WTC11 (cell line): ENCODE measurements at regions not wholly inside any gene's neighbourhood (a gene's known extent, or its start where the extent isn't known, plus 50 kb on each side); places are given as distances from the start of the nearest gene placed in this dataset.

Source experiments
- ATAC-seq: fragments of 200-7000 bp; cut with Tn5 transposase; 2 replicates; pipeline ENCODE4 v1.10.0; 2021; ENCODE audit warnings: mild to moderate bottlenecking, moderate library complexity
- CTCF ChIA-PET: fragments of 300-600 bp; sonication (Branson Sonifier 250); formaldehyde crosslinking; loops from one replicate; lab custom pipeline; 2021; ENCODE audit warnings: antibody characterized with exemption; lab: Charles Lee
- POLR2A ChIA-PET: fragments of 350-600 bp; sonication (Branson Sonifier 250); formaldehyde crosslinking; loops from one replicate; lab custom pipeline; 2021; ENCODE audit warnings: antibody characterized with exemption; lab: Charles Lee
- DNase-seq: peaks from one replicate; pipeline ENCODE4 v3.0.0; 2021; ENCODE audit warnings: low spot score
- H3K27ac Mint-ChIP-seq: 2 replicates; pipeline ENCODE4 v1.8.0; 2021; ENCODE audit warnings: mixed read lengths
- H3K27me3 Mint-ChIP-seq: 2 replicates; pipeline ENCODE4 v1.8.0; 2021; ENCODE audit warnings: low read depth, mild to moderate bottlenecking, moderate library complexity, mixed read lengths
- H3K36me3 Mint-ChIP-seq: 2 replicates; pipeline ENCODE4 v1.8.0; 2021; ENCODE audit warnings: mixed read lengths
- H3K4me1 Mint-ChIP-seq: 2 replicates; pipeline ENCODE4 v1.8.0; 2022; ENCODE audit warnings: mixed read lengths
- H3K4me3 Mint-ChIP-seq: 2 replicates; pipeline ENCODE4 v1.8.0; 2021; ENCODE audit warnings: mild to moderate bottlenecking, moderate library complexity, mixed read lengths
- H3K9me3 Mint-ChIP-seq: 2 replicates; pipeline ENCODE4 v1.8.0; 2021; ENCODE audit warnings: mixed read lengths
- CBFB ChIP-seq: sonication (generic); formaldehyde crosslinking; IDR thresholded peaks from 2 replicates; pipeline ENCODE4 v1.8.1; 2022; ENCODE audit warnings: mild to moderate bottlenecking, low read depth, missing genetic modification reagents
- CREB1 ChIP-seq: sonication (generic); formaldehyde crosslinking; IDR thresholded peaks from 2 replicates; pipeline ENCODE4 v1.8.0; 2023; ENCODE audit warnings: mild to moderate bottlenecking, missing genetic modification reagents
- CTCF ChIP-seq: fragments of 200-600 bp; IDR thresholded peaks from 2 replicates; pipeline ENCODE4 v1.8.0; 2022; ENCODE audit warnings: antibody characterized with exemption
- ETV6 ChIP-seq: sonication (generic); formaldehyde crosslinking; IDR thresholded peaks from 2 replicates; pipeline ENCODE4 v1.8.1; 2022; ENCODE audit warnings: mild to moderate bottlenecking, missing genetic modification reagents
- GTF2I ChIP-seq: fragments of 250-450 bp; sonication (Bioruptor Pico); conservative IDR thresholded peaks from 2 replicates; pipeline ENCODE4 v1.4.0; 2021; ENCODE audit warnings: mild to moderate bottlenecking
- IRF2 ChIP-seq: sonication (generic); formaldehyde crosslinking; IDR thresholded peaks from 2 replicates; pipeline ENCODE4 v1.8.0; 2022; ENCODE audit warnings: low read depth, missing genetic modification reagents, borderline replicate concordance
- KAT7 ChIP-seq: sonication (generic); formaldehyde crosslinking; IDR thresholded peaks from 2 replicates; pipeline ENCODE4 v1.8.1; 2023; ENCODE audit warnings: missing genetic modification reagents, mild to moderate bottlenecking, borderline replicate concordance
- TEAD4 ChIP-seq: sonication (generic); formaldehyde crosslinking; IDR thresholded peaks from 2 replicates; pipeline ENCODE4 v1.8.0; 2022; ENCODE audit warnings: mild to moderate bottlenecking, missing genetic modification reagents
- ZNF138 ChIP-seq: sonication (generic); formaldehyde crosslinking; conservative IDR thresholded peaks from 2 replicates; pipeline ENCODE4 v1.8.1; 2022; ENCODE audit warnings: mild to moderate bottlenecking, moderate library complexity, missing genetic modification reagents
- TF ChIP-seq, protein P1 (sequence below): sonication (generic); formaldehyde crosslinking; IDR thresholded peaks from 2 replicates; pipeline ENCODE4 v1.8.1; 2023; ENCODE audit warnings: mild to moderate bottlenecking, moderate library complexity, missing genetic modification reagents
- TF ChIP-seq, protein P2 (sequence below): fragments of 250-450 bp; sonication (Bioruptor Pico); conservative IDR thresholded peaks from 2 replicates; pipeline ENCODE4 v1.9.0; 2021; ENCODE audit warnings: mild to moderate bottlenecking
- TF ChIP-seq, protein P3 (sequence below): sonication (generic); formaldehyde crosslinking; IDR thresholded peaks from 2 replicates; pipeline ENCODE4 v1.8.0; 2022; ENCODE audit warnings: mild to moderate bottlenecking, missing genetic modification reagents
- TF ChIP-seq, protein P4 (sequence below): sonication (generic); formaldehyde crosslinking; IDR thresholded peaks from 2 replicates; pipeline ENCODE4 v1.8.1; 2023; ENCODE audit warnings: mild to moderate bottlenecking, missing genetic modification reagents, moderate library complexity
- TF ChIP-seq, protein P5 (sequence below): sonication (generic); formaldehyde crosslinking; IDR thresholded peaks from 2 replicates; pipeline ENCODE4 v1.8.0; 2022; ENCODE audit warnings: mild to moderate bottlenecking, missing genetic modification reagents
- TF ChIP-seq, protein P6 (sequence below): fragments of 250-450 bp; sonication (Bioruptor Pico); IDR thresholded peaks from 2 replicates; pipeline ENCODE4 v1.9.0; 2021; ENCODE audit warnings: moderate library complexity, mild to moderate bottlenecking, inconsistent platforms, borderline replicate concordance
- TF ChIP-seq, protein P7 (sequence below): fragments of 250-450 bp; sonication (Bioruptor Pico); IDR thresholded peaks from 2 replicates; pipeline ENCODE4 v2.1.2; 2022; ENCODE audit warnings: mild to moderate bottlenecking, moderate library complexity

- TF ChIP-seq, protein P1, sequence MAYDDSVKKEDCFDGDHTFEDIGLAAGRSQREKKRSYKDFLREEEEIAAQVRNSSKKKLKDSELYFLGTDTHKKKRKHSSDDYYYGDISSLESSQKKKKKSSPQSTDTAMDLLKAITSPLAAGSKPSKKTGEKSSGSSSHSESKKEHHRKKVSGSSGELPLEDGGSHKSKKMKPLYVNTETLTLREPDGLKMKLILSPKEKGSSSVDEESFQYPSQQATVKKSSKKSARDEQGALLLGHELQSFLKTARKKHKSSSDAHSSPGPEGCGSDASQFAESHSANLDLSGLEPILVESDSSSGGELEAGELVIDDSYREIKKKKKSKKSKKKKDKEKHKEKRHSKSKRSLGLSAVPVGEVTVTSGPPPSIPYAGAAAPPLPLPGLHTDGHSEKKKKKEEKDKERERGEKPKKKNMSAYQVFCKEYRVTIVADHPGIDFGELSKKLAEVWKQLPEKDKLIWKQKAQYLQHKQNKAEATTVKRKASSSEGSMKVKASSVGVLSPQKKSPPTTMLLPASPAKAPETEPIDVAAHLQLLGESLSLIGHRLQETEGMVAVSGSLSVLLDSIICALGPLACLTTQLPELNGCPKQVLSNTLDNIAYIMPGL (CRISPR knock-in tag) = no peak
- TF ChIP-seq TEAD4 (CRISPR knock-in tag) (no peak), IRF2 (CRISPR knock-in tag) (no peak), GTF2I (CRISPR knock-in tag) (no peak), CBFB (CRISPR knock-in tag) (no peak), KAT7 (CRISPR knock-in tag) (no peak), ZNF138 (CRISPR knock-in tag) (no peak), CTCF (no peak), ETV6 (CRISPR knock-in tag) (no peak)
- TF ChIP-seq, protein P2, sequence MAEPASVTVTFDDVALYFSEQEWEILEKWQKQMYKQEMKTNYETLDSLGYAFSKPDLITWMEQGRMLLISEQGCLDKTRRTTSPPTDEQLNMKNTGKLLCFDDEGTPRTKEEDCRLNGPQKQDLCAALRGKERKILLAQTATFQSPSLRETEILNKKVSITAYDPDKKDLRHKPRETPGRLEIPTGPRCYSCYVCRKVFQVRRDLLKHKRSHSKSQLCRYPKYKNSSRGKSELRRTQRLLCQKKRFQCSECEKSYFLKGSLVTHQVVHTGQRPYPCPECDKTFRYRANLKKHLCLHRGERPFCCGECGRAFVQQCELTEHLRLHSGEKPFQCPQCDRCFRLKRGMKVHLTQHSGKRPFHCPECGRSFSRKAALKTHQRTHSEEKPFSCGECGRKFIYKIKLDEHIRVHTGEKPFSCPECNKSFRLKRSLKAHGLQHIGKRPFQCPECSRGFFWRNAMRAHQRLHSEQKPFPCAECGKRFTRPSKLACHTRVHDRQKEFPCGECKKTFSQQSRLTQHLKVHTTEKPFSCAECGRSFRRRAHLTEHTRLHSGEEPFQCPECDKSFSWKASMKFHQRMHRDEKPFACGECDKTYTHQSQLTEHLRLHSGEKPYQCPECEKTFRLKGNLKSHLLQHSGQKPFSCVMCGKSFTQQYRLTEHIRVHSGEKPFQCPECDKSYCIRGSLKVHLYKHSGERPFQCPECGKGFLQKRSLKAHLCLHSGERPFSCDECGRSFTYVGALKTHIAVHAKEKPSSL (CRISPR knock-in tag) = no peak
- TF ChIP-seq, protein P3, sequence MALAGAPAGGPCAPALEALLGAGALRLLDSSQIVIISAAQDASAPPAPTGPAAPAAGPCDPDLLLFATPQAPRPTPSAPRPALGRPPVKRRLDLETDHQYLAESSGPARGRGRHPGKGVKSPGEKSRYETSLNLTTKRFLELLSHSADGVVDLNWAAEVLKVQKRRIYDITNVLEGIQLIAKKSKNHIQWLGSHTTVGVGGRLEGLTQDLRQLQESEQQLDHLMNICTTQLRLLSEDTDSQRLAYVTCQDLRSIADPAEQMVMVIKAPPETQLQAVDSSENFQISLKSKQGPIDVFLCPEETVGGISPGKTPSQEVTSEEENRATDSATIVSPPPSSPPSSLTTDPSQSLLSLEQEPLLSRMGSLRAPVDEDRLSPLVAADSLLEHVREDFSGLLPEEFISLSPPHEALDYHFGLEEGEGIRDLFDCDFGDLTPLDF (CRISPR knock-in tag) = no peak
- TF ChIP-seq, protein P4, sequence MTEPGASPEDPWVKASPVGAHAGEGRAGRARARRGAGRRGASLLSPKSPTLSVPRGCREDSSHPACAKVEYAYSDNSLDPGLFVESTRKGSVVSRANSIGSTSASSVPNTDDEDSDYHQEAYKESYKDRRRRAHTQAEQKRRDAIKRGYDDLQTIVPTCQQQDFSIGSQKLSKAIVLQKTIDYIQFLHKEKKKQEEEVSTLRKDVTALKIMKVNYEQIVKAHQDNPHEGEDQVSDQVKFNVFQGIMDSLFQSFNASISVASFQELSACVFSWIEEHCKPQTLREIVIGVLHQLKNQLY (CRISPR knock-in tag) = no peak
- TF ChIP-seq, protein P5, sequence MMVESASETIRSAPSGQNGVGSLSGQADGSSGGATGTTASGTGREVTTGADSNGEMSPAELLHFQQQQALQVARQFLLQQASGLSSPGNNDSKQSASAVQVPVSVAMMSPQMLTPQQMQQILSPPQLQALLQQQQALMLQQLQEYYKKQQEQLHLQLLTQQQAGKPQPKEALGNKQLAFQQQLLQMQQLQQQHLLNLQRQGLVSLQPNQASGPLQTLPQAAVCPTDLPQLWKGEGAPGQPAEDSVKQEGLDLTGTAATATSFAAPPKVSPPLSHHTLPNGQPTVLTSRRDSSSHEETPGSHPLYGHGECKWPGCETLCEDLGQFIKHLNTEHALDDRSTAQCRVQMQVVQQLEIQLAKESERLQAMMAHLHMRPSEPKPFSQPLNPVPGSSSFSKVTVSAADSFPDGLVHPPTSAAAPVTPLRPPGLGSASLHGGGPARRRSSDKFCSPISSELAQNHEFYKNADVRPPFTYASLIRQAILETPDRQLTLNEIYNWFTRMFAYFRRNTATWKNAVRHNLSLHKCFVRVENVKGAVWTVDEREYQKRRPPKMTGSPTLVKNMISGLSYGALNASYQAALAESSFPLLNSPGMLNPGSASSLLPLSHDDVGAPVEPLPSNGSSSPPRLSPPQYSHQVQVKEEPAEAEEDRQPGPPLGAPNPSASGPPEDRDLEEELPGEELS (CRISPR knock-in tag) = no peak
- TF ChIP-seq, protein P6, sequence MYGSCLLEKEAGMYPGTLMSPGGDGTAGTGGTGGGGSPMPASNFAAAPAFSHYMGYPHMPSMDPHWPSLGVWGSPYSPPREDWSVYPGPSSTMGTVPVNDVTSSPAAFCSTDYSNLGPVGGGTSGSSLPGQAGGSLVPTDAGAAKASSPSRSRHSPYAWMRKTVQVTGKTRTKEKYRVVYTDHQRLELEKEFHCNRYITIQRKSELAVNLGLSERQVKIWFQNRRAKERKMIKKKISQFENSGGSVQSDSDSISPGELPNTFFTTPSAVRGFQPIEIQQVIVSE (CRISPR knock-in tag) = no peak
These were observed 149.1 kb upstream of the SPACA7 start (continued) for GRCh38 chr13:112227031-112227430.

GRCh38 chr13:112229445-112229844 is 146.7 kb upstream of the SPACA7 start:
- Mint-ChIP-seq H3K4me1 (peaks cover 3% of the 10 kb centered on the region; the same call in 1 of the 2 replicates), H3K4me3 (no peak overlapping the region), H3K27me3 (peaks cover 7% of the 10 kb centered on the region), H3K36me3 (no peaks in the 10 kb centered on the region), H3K27ac (no peak overlapping the region), H3K9me3 (no peaks in the 10 kb centered on the region)
- DNase-seq (no peak), ATAC-seq (no peak)
- ChIA-PET CTCF (interaction anchor here (1.2 to 1.3 kb wide), 3 partner anchors 14 to 214 kb away, joined by 3 to 4 read pairs (median 3); no protein-coding TSS in a partner anchor), POLR2A (interaction anchor here (0.6 kb wide), 1 partner anchor 14 kb away, joined by 3 read pairs; no protein-coding TSS in a partner anchor)
- TF ChIP-seq, protein P7, sequence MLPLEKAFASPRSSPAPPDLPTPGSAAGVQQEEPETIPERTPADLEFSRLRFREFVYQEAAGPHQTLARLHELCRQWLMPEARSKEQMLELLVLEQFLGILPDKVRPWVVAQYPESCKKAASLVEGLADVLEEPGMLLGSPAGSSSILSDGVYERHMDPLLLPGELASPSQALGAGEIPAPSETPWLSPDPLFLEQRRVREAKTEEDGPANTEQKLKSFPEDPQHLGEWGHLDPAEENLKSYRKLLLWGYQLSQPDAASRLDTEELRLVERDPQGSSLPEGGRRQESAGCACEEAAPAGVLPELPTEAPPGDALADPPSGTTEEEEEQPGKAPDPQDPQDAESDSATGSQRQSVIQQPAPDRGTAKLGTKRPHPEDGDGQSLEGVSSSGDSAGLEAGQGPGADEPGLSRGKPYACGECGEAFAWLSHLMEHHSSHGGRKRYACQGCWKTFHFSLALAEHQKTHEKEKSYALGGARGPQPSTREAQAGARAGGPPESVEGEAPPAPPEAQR (CRISPR knock-in tag) = no peak
- no peak for TF ChIP-seq CREB1 (CRISPR knock-in tag)
